ENCODE measurements at regions not wholly inside any gene's neighbourhood (a gene's known extent, or its start where the extent isn't known, plus 50 kb on each side); places are given as distances from the start of the nearest gene placed in this dataset.

DNA sequence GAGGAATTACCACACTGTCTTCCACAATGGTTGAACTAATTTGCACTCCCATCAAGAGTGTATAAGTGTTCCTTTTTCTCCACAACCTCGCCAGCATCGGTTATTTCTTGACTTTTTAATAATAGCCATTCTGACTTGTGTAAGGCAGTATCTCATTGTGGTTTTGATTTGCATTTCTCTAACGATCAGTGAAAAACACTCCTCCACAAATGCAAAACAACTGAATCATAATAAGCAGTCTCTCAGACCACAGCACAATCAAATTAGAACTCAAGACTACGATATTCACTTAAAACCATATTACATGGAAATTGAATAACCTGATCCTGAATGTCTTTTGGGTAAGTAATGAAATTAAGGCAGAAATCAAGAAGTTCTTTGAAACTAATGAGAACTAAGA, 371.7 kb downstream of the CXXC4 start:
- intact Hi-C loops (cut with micrococcal nuclease; ENCODE audit: unreplicated experiment) = no loop called here
- Histone ChIP-seq H4K20me1 (ENCODE audit: insufficient read depth, low read length) (no peaks in the 10 kb centered on the region), H3K36me3 (ENCODE audit: insufficient read depth, low read length) (no peaks in the 10 kb centered on the region), H3K4me2 (ENCODE audit: low read length) (no peak overlapping the region), H3K4me1 (ENCODE audit: insufficient read depth, low read length, poor library complexity, severe bottlenecking) (no peaks in the 10 kb centered on the region), H3K4me3 (ENCODE audit: low read depth, low read length, poor library complexity, severe bottlenecking) (no peak overlapping the region), H3K79me2 (ENCODE audit: insufficient read depth, low read depth, low read length) (no peaks in the 10 kb centered on the region), H3K9me2 (ENCODE audit: insufficient read depth, low read length) (no peaks in the 10 kb centered on the region), H2AFZ (ENCODE audit: low read length) (no peak overlapping the region), H3K9me3 (ENCODE audit: low read length) (no peaks in the 10 kb centered on the region), H3K27ac (ENCODE audit: low read depth, low read length, poor library complexity, severe bottlenecking) (no peak overlapping the region)
- ChIA-PET CTCF (ENCODE audit: unreplicated experiment) (no interaction called here), POLR2A (no interaction called here)
- no peak for DNase-seq (ENCODE audit: low spot score)
- no peak for TF ChIP-seq EZH2phosphoT487 (IDR thresholded peaks at IDR 0.05; ENCODE audit: borderline replicate concordance, low read depth, low read length)
- TF ChIP-seq, protein P1, sequence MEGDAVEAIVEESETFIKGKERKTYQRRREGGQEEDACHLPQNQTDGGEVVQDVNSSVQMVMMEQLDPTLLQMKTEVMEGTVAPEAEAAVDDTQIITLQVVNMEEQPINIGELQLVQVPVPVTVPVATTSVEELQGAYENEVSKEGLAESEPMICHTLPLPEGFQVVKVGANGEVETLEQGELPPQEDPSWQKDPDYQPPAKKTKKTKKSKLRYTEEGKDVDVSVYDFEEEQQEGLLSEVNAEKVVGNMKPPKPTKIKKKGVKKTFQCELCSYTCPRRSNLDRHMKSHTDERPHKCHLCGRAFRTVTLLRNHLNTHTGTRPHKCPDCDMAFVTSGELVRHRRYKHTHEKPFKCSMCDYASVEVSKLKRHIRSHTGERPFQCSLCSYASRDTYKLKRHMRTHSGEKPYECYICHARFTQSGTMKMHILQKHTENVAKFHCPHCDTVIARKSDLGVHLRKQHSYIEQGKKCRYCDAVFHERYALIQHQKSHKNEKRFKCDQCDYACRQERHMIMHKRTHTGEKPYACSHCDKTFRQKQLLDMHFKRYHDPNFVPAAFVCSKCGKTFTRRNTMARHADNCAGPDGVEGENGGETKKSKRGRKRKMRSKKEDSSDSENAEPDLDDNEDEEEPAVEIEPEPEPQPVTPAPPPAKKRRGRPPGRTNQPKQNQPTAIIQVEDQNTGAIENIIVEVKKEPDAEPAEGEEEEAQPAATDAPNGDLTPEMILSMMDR (conservative IDR thresholded peaks at IDR 0.05; ENCODE audit: low read length) = no peak
- BruUV-seq (replicated peaks) = no TSS peak

DNA sequence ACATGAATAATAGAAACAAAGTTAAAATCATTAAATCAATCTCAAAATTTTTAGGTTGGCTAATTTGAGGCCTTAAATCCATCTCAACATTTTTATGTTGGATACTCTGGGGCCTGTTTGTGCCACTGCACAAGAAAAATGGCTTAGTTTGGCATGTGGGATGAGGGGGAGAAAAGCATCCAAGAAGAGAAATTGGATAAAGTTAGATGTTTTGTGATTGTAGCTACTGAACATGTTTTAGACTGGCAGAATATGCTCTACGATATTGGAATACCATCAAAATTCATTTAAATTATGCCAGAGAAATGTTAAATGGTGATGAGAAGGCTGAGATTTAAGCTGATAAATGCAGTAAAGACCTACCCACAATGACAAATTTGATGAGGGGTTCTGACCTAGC, 376.9 kb downstream of the CXXC4 start:
- no peaks in the 10 kb centered on the region for H3K4me1 ChIP-seq (ENCODE audit: insufficient read depth, low read length, poor library complexity, severe bottlenecking)
- no peak overlapping the region for H3K27ac ChIP-seq (ENCODE audit: low read depth, low read length, poor library complexity, severe bottlenecking)
- BruUV-seq (replicated peaks) = no TSS peak
- DNase-seq (ENCODE audit: low spot score) = no peak
- H3K79me2 ChIP-seq (ENCODE audit: insufficient read depth, low read depth, low read length) = no peaks in the 10 kb centered on the region
- no peaks in the 10 kb centered on the region for H3K9me2 ChIP-seq (ENCODE audit: insufficient read depth, low read length)
- no peaks in the 10 kb centered on the region for H3K36me3 ChIP-seq (ENCODE audit: insufficient read depth, low read length)
- intact Hi-C loops (cut with micrococcal nuclease; ENCODE audit: unreplicated experiment) = no loop called here
- no peaks in the 10 kb centered on the region for H3K9me3 ChIP-seq (ENCODE audit: low read length)
- ChIA-PET CTCF (ENCODE audit: unreplicated experiment) (no interaction called here), POLR2A (no interaction called here)
- no peak overlapping the region for H3K4me2 ChIP-seq (ENCODE audit: low read length)
- no peaks in the 10 kb centered on the region for H4K20me1 ChIP-seq (ENCODE audit: insufficient read depth, low read length)
- no peak for TF ChIP-seq EZH2phosphoT487 (IDR thresholded peaks at IDR 0.05; ENCODE audit: borderline replicate concordance, low read depth, low read length)
- TF ChIP-seq, protein P1 (conservative IDR thresholded peaks at IDR 0.05; ENCODE audit: low read length) = no peak
- H2AFZ ChIP-seq (ENCODE audit: low read length) = no peak overlapping the region
- no peak overlapping the region for H3K4me3 ChIP-seq (ENCODE audit: low read depth, low read length, poor library complexity, severe bottlenecking)

DNA sequence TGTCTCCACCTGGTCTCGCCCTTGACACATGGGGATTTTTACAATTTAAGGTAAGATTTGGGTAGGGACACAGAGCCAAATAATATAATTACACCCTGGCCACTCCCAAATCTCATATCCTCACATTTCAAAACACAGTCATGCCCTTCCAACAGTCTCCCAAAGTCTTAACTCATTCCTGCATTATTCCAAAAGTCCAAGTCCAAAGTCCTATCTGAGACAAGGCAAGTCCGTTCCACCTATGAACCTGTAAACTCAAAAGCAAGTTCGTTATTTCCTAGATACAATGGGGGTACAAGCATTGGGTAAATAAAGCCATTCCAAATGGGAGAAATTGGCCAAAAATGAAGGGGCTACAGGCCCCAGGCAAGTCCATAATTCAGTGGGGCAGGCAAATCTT, 380.8 kb downstream of the CXXC4 start:
- no TSS peak for BruUV-seq (replicated peaks)
- intact Hi-C loops (cut with micrococcal nuclease; ENCODE audit: unreplicated experiment) = no loop called here
- no peaks in the 10 kb centered on the region for H3K9me3 ChIP-seq (ENCODE audit: low read length)

More for the DNA sequence above, 380.8 kb downstream of the CXXC4 start:
- no peak for DNase-seq (ENCODE audit: low spot score)
- Histone ChIP-seq H3K27ac (ENCODE audit: low read depth, low read length, poor library complexity, severe bottlenecking) (no peak overlapping the region), H2AFZ (ENCODE audit: low read length) (no peak overlapping the region), H3K4me3 (ENCODE audit: low read depth, low read length, poor library complexity, severe bottlenecking) (no peak overlapping the region), H3K4me1 (ENCODE audit: insufficient read depth, low read length, poor library complexity, severe bottlenecking) (no peaks in the 10 kb centered on the region), H3K4me2 (ENCODE audit: low read length) (no peak overlapping the region), H3K79me2 (ENCODE audit: insufficient read depth, low read depth, low read length) (no peaks in the 10 kb centered on the region), H4K20me1 (ENCODE audit: insufficient read depth, low read length) (no peaks in the 10 kb centered on the region), H3K36me3 (ENCODE audit: insufficient read depth, low read length) (no peaks in the 10 kb centered on the region), H3K9me2 (ENCODE audit: insufficient read depth, low read length) (no peaks in the 10 kb centered on the region)
- TF ChIP-seq EZH2phosphoT487 (IDR thresholded peaks at IDR 0.05; ENCODE audit: borderline replicate concordance, low read depth, low read length) = no peak
- TF ChIP-seq, protein P1 (conservative IDR thresholded peaks at IDR 0.05; ENCODE audit: low read length) = no peak
- POLR2A ChIA-PET = no interaction called here
- CTCF ChIA-PET (ENCODE audit: unreplicated experiment) = no interaction called here

All from OCI-LY7 (cell line).